Smooth muscle cell (in vitro differentiated cells): ENCODE measurements at regions not wholly inside any gene's neighbourhood (a gene's known extent, or its start where the extent isn't known, plus 50 kb on each side); places are given as distances from the start of the nearest gene placed in this dataset.

Experiments
- DNase-seq: peaks from one replicate; lab custom pipeline; 2025; ENCODE audit not compliant: unreplicated experiment; lab: John Stamatoyannopoulos, UW
- H2AFZ ChIP-seq: fragments of 200-600 bp; sonication (generic); 2 replicates; pipeline ENCODE4 v1.6.0; 2016; ENCODE audit warnings: antibody characterized with exemption, low read depth, mild to moderate bottlenecking
- H3F3A ChIP-seq: fragments of 200-600 bp; sonication (generic); 2 replicates; pipeline ENCODE4 v1.6.0; 2017; ENCODE audit warnings: antibody characterized with exemption, low read depth
- H3K27ac ChIP-seq: fragments of 200-600 bp; sonication (generic); 2 replicates; pipeline ENCODE4 v1.5.1; 2016; ENCODE audit warnings: low read depth, mild to moderate bottlenecking
- H3K27me3 ChIP-seq: fragments of 200-600 bp; sonication (generic); 2 replicates; pipeline ENCODE4 v1.6.1; 2016; ENCODE audit warnings: low read depth, mild to moderate bottlenecking
- H3K36me3 ChIP-seq: fragments of 200-600 bp; sonication (generic); 2 replicates; pipeline ENCODE4 v1.5.1; 2016; ENCODE audit warnings: low read depth
- H3K4me1 ChIP-seq: fragments of 200-600 bp; sonication (generic); 2 replicates; pipeline ENCODE4 v1.5.1; 2016; ENCODE audit warnings: low read depth
- H3K4me2 ChIP-seq: fragments of 200-600 bp; sonication (generic); 2 replicates; pipeline ENCODE4 v1.6.0; 2016; ENCODE audit warnings: mild to moderate bottlenecking
- H3K4me3 ChIP-seq: fragments of 200-600 bp; sonication (generic); 2 replicates; pipeline ENCODE4 v1.5.1; 2016; ENCODE audit warnings: mild to moderate bottlenecking
- H3K79me2 ChIP-seq: fragments of 200-600 bp; sonication (generic); 2 replicates; pipeline ENCODE4 v1.6.0; 2016; ENCODE audit warnings: low read depth, mild to moderate bottlenecking
- H3K9ac ChIP-seq: fragments of 200-600 bp; sonication (generic); 2 replicates; pipeline ENCODE4 v1.6.0; 2016; ENCODE audit warnings: low read depth
- H3K9me3 ChIP-seq: fragments of 200-600 bp; sonication (generic); replicated peaks from 2 replicates; pipeline ENCODE4 v1.5.1; 2016; ENCODE audit warnings: low read depth
- H4K20me1 ChIP-seq: fragments of 200-600 bp; sonication (generic); 2 replicates; pipeline ENCODE4 v1.6.0; 2016; ENCODE audit warnings: low read depth
- CTCF ChIP-seq: fragments of 200-600 bp; sonication (generic); IDR thresholded peaks from 2 replicates; pipeline ENCODE4 v1.5.1; 2017; ENCODE audit warnings: borderline replicate concordance, mild to moderate bottlenecking, antibody characterized with exemption; ENCODE audit not compliant: insufficient read depth, poor library complexity, severe bottlenecking
- WGBS: methylation state at CpG from one replicate; pipeline ENCODE4 v1.1.7; 2016; ENCODE audit warnings: low lambda C conversion rate; 5-methylcytosine and 5-hydroxymethylcytosine counted together

DNA sequence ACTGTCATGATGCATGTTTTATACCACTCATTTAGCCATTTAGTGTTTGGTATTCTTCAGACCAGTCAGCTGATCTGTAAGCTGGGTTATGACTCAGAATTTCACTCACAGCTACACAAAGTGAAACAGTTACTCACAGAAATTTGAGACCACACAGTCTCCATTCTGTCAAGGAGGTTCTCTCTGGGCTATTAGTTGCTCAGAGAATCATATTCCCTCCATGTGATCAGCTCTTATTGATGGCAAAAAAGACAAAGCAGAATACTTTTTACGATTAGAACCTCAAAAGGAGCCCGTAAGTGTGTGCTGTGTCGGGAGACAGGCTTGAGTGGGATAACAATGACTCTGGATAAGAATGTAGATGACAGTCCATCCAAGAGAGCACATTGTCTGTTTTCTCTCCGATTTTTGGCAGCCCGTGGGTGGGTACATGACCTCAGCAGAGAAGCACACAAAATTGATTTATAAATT lies 277.6 kb upstream of the SORCS1 start:
- no peak for DNase-seq
- Histone ChIP-seq H3K4me2 (peak overlapping the region; percentile 74), H3K27ac (peak overlapping the region; percentile 59)

DNA sequence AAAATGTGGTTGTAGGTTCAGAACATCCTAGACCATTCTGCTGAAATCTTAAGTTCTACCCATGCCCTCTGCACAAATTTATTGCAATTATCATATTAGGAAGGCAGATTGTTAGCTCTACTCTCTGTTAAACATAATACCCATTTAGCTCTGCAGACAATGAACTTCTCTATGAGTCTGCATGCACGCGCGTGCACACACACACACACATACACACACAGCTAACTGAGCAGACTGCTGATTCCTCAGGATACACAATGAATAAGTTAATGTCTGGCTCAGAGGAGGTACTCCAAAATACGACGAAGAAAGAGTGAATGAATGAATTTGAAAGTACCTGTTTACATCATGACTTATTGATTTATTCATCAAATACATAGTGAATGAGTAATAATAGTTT lies 276.2 kb upstream of the SORCS1 start:
- Histone ChIP-seq H3K36me3 (no peaks in the 10 kb centered on the region), H3K27me3 (no peaks in the 10 kb centered on the region), H3K27ac (no peak overlapping the region), H3K4me1 (peaks cover 5% of the 10 kb centered on the region), H2AFZ (no peak overlapping the region), H3K9me3 (no peaks in the 10 kb centered on the region), H3F3A (no peaks in the 10 kb centered on the region), H3K4me3 (no peak overlapping the region), H4K20me1 (no peaks in the 10 kb centered on the region), H3K4me2 (no peak overlapping the region), H3K79me2 (no peaks in the 10 kb centered on the region), H3K9ac (no peak overlapping the region)
- 96% methylated on average over 5 of the region's 5 CpGs for WGBS
- TF ChIP-seq CTCF = no peak
- no peak for DNase-seq

More for the DNA sequence above, 277.6 kb upstream of the SORCS1 start:
- Histone ChIP-seq H3K36me3 (no peaks in the 10 kb centered on the region), H3K79me2 (no peaks in the 10 kb centered on the region), H4K20me1 (no peaks in the 10 kb centered on the region), H3K9me3 (no peaks in the 10 kb centered on the region), H3K4me1 (peaks cover 5% of the 10 kb centered on the region), H2AFZ (peak overlapping the region; percentile 77), H3K4me3 (no peak overlapping the region), H3F3A (no peaks in the 10 kb centered on the region), H3K27me3 (no peaks in the 10 kb centered on the region), H3K9ac (no peak overlapping the region)
- TF ChIP-seq CTCF = no peak
- WGBS = 68% methylated on average over 5 of the region's 5 CpGs

GRCh38 chr10:107437921-107438320 lies 273.4 kb upstream of the SORCS1 start:
- DNase-seq = no peak
- Histone ChIP-seq H3K4me2 (no peak overlapping the region), H2AFZ (peak overlapping the region; percentile 57), H3K27me3 (no peaks in the 10 kb centered on the region), H3K4me3 (no peak overlapping the region), H3K27ac (no peak overlapping the region), H3K4me1 (peaks cover 5% of the 10 kb centered on the region), H3K9ac (no peak overlapping the region), H3K79me2 (no peaks in the 10 kb centered on the region), H3K36me3 (no peaks in the 10 kb centered on the region), H4K20me1 (no peaks in the 10 kb centered on the region), H3F3A (no peaks in the 10 kb centered on the region), H3K9me3 (no peaks in the 10 kb centered on the region)
- TF ChIP-seq CTCF = no peak
- WGBS = 63% methylated on average over 2 of the region's 2 CpGs

- 84% methylated on average over 1 of the region's 1 CpG for WGBS
- Histone ChIP-seq H3K9me3 (no peaks in the 10 kb centered on the region), H3K27me3 (no peaks in the 10 kb centered on the region), H4K20me1 (no peaks in the 10 kb centered on the region), H3K79me2 (no peaks in the 10 kb centered on the region), H3K4me3 (no peak overlapping the region), H2AFZ (no peak overlapping the region), H3K9ac (no peak overlapping the region), H3K4me2 (no peak overlapping the region), H3K36me3 (no peaks in the 10 kb centered on the region), H3F3A (no peaks in the 10 kb centered on the region), H3K4me1 (no peaks in the 10 kb centered on the region), H3K27ac (no peak overlapping the region)
- no peak for DNase-seq
- no peak for TF ChIP-seq CTCF
Measured at GRCh38 chr10:107436568-107436967, 272.1 kb upstream of the SORCS1 start.
